ENCODE measurements at regions not wholly inside any gene's neighbourhood (a gene's known extent, or its start where the extent isn't known, plus 50 kb on each side); places are given as distances from the start of the nearest gene placed in this dataset.

DNA sequence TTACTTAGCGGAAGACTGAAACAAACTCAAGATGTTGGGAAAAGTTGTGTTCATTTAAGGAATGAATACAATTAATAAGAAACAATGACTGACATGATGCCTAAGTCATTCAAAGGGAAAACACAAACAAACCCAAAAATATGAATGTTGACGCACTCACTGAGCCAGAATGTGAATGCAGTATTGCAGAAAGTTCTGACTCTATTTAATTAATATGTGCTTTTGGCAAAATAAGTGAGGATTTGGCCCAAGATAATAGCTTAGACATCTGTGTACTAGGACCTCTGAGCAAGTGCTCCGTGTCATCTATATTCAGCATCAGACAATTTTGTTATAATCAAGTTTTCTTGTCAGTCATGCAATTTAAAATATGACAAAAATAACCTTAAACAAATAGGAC, 1138.8 kb upstream of the NXPH2 start:
- TF ChIP-seq, protein P1, sequence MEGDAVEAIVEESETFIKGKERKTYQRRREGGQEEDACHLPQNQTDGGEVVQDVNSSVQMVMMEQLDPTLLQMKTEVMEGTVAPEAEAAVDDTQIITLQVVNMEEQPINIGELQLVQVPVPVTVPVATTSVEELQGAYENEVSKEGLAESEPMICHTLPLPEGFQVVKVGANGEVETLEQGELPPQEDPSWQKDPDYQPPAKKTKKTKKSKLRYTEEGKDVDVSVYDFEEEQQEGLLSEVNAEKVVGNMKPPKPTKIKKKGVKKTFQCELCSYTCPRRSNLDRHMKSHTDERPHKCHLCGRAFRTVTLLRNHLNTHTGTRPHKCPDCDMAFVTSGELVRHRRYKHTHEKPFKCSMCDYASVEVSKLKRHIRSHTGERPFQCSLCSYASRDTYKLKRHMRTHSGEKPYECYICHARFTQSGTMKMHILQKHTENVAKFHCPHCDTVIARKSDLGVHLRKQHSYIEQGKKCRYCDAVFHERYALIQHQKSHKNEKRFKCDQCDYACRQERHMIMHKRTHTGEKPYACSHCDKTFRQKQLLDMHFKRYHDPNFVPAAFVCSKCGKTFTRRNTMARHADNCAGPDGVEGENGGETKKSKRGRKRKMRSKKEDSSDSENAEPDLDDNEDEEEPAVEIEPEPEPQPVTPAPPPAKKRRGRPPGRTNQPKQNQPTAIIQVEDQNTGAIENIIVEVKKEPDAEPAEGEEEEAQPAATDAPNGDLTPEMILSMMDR (IDR thresholded peaks at IDR 0.05; ENCODE audit: low read length): no peak
- no peak for TF ChIP-seq EZH2 (IDR thresholded peaks at IDR 0.05; ENCODE audit: borderline replicate concordance, low read length)

Measured in OCI-LY1 (cell line).